ENCODE measurements at regions not wholly inside any gene's neighbourhood (a gene's known extent, or its start where the extent isn't known, plus 50 kb on each side); places are given as distances from the start of the nearest gene placed in this dataset.
"Not testable (repeated sequence)": the region's sequence is repeated elsewhere in the genome, so short reads cannot be mapped to it uniquely, and the experiment has no call there.

- DNase-seq = not testable (repeated sequence)
These were observed 49.9 kb upstream of the MSMB start for GRCh38 chr10:46095943-46096342.

DNA sequence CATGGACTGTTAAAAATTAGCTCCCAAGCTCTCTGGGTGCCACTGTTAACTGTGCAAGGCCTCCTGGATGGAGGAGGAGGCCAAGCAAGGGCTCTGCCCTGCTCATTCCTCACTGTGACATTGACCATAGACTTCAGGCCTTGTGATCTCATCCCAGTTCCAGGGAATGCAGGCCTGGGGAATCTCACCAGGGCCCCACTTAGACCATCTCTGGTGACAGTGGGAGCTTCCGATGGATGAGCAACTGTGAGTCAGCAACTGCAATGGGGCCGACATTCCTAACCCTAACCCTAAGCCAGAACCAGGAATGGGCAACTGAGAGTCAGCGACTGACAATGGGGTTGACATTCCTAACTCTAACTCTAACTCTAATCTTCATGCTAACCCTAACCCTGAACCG is 50.4 kb upstream of the MSMB start:
- no peak for DNase-seq

- DNase-seq = no peak
These were observed 51.0 kb upstream of the MSMB start for GRCh38 chr10:46096909-46097575.

GRCh38 chr10:46097576-46098317 is 51.7 kb upstream of the MSMB start:
- no peak for DNase-seq

- DNase-seq = no peak
These were observed 52.3 kb upstream of the MSMB start for GRCh38 chr10:46098386-46098785.

GRCh38 chr10:46098925-46099324 is 52.9 kb upstream of the MSMB start:
- not testable (repeated sequence) for DNase-seq

DNA sequence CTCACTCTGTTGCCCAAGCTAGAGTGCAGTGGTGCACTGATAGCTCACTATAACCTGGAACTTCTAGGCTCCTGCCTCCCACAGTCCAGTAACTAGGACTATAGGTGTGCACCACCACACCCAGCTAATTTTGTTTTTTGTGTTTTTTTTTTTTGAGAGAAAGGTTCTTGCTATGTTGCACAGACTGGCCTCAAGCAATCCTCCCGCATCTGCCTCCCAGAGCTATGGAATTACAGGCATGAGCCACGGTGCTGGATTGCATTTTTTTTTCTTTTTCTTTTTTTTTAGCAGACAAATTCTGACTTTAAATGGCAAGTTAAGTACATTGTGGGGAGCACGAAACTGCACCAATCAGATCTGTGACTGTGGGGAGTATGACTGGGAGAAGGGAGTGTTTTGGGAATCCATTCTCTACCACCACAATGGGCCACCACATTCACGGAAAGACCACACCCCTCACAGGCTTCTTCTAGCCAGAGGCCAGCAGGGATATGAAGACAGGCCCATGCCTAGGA is 58.1 kb upstream of the MSMB start:
- no peak for DNase-seq

DNA sequence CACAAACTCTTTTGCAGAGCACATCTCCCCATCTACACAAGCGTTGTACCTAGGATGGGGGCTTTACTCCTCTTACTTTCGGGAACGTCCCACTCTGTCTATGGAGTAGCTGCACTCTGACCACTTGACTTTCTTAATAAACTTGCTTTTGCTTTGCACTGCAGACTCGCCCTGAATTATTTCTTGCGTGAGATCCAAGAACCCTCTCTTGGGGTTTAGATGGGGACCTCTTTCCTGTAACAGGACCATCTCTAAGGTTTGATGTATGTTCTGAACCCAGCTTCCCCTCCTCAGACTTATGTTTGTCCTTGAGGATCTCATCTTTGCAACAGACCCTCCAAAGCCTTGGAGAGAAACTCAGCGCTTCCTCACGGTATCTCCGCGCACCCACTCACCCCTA is 59.3 kb upstream of the MSMB start:
- DNase-seq = not testable (repeated sequence)

DNA sequence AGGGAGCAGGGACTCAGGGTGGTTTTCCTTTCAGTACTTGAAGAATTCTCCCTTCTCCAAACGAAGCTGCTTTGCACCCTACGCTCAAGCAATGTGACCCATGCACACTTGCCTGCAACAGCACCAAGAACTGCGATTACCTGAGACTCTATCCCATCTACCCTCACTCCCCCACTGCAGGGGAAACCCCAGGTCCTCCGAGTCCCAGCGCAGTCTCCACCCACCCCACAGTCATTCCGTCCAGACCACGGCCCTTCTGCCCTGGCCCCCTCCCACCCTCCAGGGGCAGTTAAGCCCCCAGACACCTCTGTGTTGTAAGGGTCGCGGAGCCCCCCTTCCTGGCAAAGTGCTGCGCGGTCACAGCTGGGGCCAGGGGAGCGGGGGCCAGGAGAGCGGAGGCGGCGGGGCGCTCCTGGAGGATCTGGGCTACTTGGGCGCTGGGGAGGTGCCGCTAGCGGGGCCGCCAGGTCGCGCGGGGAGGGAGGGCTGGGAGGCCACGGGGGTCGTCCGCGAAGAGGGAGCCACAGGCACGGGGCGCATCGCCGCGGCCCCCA is 59.9 kb upstream of the MSMB start:
- not testable (repeated sequence) for DNase-seq

GRCh38 chr10:46106410-46107255 is 60.6 kb upstream of the MSMB start:
- DNase-seq = peak; percentile 65

DNA sequence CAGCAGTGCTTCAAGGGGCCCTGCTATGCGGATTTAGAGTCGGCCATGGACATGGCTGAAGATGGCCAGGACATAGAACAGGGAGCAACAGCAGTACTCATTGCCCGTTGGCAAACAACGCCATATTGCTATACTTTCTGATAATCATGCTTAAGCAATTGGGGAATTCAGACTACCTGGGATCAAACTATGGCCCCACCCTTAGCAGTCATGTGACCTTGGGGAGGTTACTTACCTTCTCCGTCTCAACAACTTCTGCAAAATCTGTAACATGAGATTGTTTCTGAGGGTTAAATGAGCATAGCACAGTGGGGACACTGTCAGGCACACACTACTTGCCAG is 62.1 kb upstream of the MSMB start:
- DNase-seq = not testable (repeated sequence)

DNA sequence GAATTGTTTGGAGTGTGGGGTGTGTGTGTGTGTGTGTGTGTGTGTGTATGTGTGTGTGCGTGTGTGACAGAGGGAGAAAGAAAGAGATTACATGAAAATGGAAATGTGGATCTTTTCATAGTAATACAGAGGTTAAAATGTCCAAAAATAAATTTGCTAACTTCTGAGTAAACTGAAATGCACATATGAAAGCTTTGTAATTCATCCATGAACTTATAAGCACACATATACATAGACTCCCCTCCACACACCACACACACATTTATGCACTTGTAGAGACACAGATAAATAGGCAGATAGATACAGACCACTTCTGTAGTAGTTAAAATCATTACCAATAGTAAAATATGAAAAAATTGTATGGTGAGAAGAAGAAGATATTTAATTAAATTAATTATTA is 108.2 kb upstream of the MSMB start:
- DNase-seq = not testable (repeated sequence)

DNA sequence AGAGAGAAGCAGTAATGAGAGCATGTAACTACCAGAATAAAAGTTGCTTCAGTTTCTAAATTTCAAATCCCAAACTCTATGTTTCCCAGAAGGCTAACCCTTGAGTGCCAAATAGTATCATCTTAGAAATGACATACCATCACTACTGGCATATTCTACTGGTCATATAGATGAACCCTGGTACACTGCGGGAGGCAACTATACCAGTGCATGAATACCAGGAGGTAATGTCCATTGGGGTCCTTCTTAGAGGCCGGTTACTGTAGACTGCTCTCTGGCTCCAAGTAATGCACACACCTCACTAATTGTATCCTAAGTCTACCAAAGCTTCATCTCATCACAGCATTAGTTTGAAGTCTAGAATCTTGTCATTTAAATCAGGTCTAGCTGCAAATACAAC is 108.6 kb upstream of the MSMB start:
- DNase-seq = not testable (repeated sequence)

- DNase-seq = not testable (repeated sequence)
These were observed 110.8 kb upstream of the MSMB start for GRCh38 chr10:46156866-46157265.

DNA sequence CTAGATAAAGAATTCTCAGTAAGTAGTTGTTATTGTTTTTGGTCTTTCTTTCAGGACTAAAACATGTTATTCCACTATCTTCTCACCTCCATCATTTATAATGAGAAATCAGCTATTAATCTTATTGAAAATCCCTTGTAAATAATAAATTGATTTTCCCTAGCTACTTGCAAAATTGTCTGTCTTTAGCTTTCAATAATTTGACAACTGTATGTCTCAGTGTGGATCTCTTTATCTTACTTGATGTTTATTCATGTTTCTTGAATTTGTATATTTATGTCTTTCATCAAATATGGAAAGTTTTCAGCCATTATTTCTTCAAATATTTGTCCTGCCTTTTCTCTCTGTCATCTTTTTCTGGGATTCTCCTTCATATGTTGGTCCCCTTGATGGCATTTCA is 117.1 kb upstream of the ANTXRL start:
- no peak for DNase-seq

- DNase-seq = no peak
These were observed 116.0 kb upstream of the ANTXRL start for GRCh38 chr10:46170789-46171188.

- DNase-seq = no peak
These were observed 115.1 kb upstream of the ANTXRL start for GRCh38 chr10:46171661-46172060.

DNA sequence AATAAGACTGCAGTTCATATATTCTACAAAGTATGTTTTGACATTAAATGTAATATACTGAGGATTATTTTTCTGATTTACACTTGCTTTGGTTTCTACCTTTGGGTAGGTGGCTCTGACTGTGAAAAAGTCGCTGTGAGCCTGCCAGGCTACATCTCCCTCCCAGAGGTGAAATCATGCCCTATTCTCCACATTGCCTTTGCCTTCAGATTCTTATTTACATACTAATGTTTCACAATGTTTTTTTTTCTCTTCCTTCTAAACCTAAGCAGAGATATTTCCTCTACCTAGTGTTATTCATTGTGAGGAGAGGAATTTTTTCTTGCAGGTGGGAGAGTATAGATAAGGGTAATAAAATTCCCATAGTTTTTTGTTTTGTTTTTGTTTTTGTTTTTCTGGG is 111.5 kb upstream of the ANTXRL start:
- DNase-seq = no peak

DNA sequence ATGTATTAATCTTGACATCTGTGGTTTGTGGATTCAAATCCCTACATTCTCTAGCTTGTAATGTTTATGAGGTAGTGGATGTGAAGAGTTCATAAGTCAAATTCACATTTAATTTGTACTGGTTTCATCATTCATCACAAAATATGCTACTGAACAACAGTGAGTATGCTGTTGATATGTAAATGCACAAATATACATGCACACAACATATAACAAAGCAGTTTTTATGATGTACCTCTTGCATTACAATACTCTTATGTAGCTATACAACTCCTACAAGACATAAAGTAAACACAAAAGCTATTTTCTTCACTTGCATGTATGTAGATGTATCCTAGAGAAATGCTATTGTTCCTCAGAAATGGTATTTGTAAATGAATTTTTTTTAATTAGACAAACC is 111.0 kb upstream of the ANTXRL start:
- no peak for DNase-seq

- DNase-seq = not testable (repeated sequence)
These were observed 99.4 kb upstream of the ANTXRL start for GRCh38 chr10:46187431-46187830.

DNA sequence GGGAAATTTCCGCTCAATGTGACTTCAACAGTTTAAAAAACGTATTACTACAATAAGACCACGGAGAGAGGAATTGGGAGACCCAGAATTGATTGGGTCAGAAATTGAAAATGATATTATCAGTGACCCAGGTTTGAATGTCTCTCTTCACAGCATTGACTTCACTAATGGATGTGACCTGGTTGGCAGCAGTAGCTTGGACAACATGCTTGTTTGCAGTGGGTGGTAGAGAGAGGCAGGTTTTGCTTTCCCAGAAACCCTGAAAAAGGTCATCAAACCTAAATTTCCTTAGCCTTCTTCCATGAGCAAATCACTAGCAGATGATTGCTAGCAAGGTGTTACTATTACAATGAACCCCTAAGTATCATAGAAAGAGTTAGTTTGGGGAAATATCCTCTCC is 89.7 kb upstream of the ANTXRL start:
- no peak for DNase-seq

GRCh38 chr10:46198516-46198915 is 88.3 kb upstream of the ANTXRL start:
- DNase-seq = no peak

DNA sequence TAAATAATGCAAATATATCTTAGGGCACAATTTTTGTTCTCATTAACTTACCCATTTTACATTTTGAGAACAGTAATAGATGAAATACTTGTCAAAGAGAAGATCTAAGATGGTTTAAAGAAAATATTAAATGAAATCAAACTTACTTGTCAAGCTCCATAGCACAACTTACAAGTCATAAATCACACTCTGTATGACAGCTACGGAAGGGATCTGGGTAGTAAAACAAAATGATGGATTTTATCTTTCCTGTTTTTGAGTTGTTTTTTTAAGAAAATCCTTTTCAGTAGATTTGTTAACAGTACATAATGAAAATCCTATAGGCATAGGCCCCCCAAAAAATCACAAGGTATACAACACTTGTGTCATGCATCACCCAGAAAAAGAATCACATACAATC is 84.4 kb upstream of the ANTXRL start:
- not testable (repeated sequence) for DNase-seq

Measured in tongue (tissue), 1 donor.